HG02623 (cell line): ENCODE measurements at regions not wholly inside any gene's neighbourhood (a gene's known extent, or its start where the extent isn't known, plus 50 kb on each side); places are given as distances from the start of the nearest gene placed in this dataset.

Source experiments
- ATAC-seq: cut with Tn5 transposase; IDR thresholded peaks from one replicate; pipeline ENCODE4 v1.9.1; 2021; ENCODE audit warnings: moderate library complexity; ENCODE audit not compliant: unreplicated experiment

GRCh38 chr2:104788742-104789455 is 65.0 kb upstream of the POU3F3 start:
- no peak for ATAC-seq

GRCh38 chr2:104790100-104790811 is 63.7 kb upstream of the POU3F3 start:
- ATAC-seq = no peak

- no peak for ATAC-seq
Observed at GRCh38 chr2:104790901-104791495, 62.9 kb upstream of the POU3F3 start.

- ATAC-seq = no peak
Observed at GRCh38 chr2:104793966-104794365, 59.9 kb upstream of the POU3F3 start.

GRCh38 chr2:104794441-104794840 is 59.5 kb upstream of the POU3F3 start:
- ATAC-seq = no peak
